Psoas muscle (tissue), 7 donors: ENCODE measurements at regions not wholly inside any gene's neighbourhood (a gene's known extent, or its start where the extent isn't known, plus 50 kb on each side); places are given as distances from the start of the nearest gene placed in this dataset.
"Not testable (repeated sequence)": the region's sequence is repeated elsewhere in the genome, so short reads cannot be mapped to it uniquely, and the experiment has no call there.

ENCODE experiments used
- ATAC-seq, 4 donors: fragments of 200-7000 bp; cut with Tn5 transposase; one replicate each; pipeline ENCODE4 v1.9.1; 2020; ENCODE audit warnings: moderate library complexity in 3 of 4, mild to moderate bottlenecking in 2 of 4
- DNase-seq, 2 donors: peaks; one replicate each; pipeline ENCODE4 v3.0.0-alpha.2; 2020
- H3K27ac ChIP-seq: fragments of 200-600 bp; one replicate; pipeline ENCODE4 v1.8.0; 2022
- H3K27me3 ChIP-seq, 3 donors: fragments of 200-600 bp in 1 of 3; one replicate each; pipeline versions ENCODE4 v1.6.1 to v1.8.0; 2013 to 2022; ENCODE audit warnings: low read length in 2 of 3, mild to moderate bottlenecking in 2 of 3, moderate library complexity in 1 of 3; ENCODE audit not compliant: insufficient read depth in 3 of 3
- H3K36me3 ChIP-seq, 2 donors: fragments of 200-600 bp in 1 of 2; one replicate each; pipeline versions ENCODE4 v1.6.1 to v1.8.0; 2013 to 2022; ENCODE audit warnings: low read depth in 1 of 2, mild to moderate bottlenecking in 1 of 2, moderate library complexity in 1 of 2; ENCODE audit not compliant: insufficient read depth in 1 of 2
- H3K4me1 ChIP-seq: fragments of 200-600 bp; one replicate; pipeline ENCODE4 v1.8.0; 2022
- H3K4me3 ChIP-seq: fragments of 200-600 bp; one replicate; pipeline ENCODE4 v1.8.0; 2022; ENCODE audit warnings: mild to moderate bottlenecking
- H3K9me3 ChIP-seq: fragments of 200-600 bp; one replicate; pipeline ENCODE4 v1.8.0; 2022
- WGBS, 3 donors: extraction: QIAGEN DNeasy Blood & Tissue Kit; methylation state at CpG; one replicate each; pipeline versions ENCODE4 v1.1.6 to v1.1.7; 2013; 5-methylcytosine and 5-hydroxymethylcytosine counted together
- intact Hi-C, 2 donors: fragments of 100-400 bp; cut with DNase I; formaldehyde crosslinking; loops; one replicate each; pipeline versions ENCODE4 v1.11.0 to v1.14.2; 2022
- donor health status: healthy with polysubstance abuse.
- donor health status: DM: no; HTN: no; CAD: no; lungs with moderate emphysema.
- donor health status: Bipolar disorder and iron deficiency.
- donor health status: healthy.
- donor health status: DM: yes; HTN: yes; CAD: no.
- donor health status: DM: no; HTN: no; CAD: no.
- donor health status: DM: yes; HTN: yes; CAD: no.

DNA sequence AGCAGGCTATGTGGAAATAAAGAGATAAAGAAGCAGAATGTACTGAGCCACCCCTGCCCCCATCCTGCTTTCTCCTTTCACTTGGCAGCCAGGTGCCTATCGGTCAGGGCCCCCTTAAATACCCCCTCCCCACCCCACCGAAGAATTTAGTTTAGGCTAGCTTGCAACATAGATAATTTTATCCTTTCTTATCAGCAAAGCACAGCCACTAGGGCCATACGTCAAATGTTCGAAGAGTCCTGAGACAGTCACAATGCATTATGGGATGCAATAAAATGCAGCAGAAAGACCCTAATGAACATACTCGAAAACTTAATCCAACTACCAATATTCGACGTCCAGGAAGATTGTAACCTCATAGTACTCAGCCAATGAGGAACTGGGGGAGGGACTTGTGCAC is 71.4 kb downstream of the ZNF195 start:
- H3K36me3 ChIP-seq, intact Hi-C loops, H3K4me3 ChIP-seq, H3K9me3 ChIP-seq, H3K27me3 ChIP-seq, H3K27ac ChIP-seq, ATAC-seq, H3K4me1 ChIP-seq, DNase-seq: not testable (repeated sequence)
- 67 to 81% methylated on average over 3 of the region's 7 CpGs; no CpG with 5 or more reads in 1 of the 3 donors for WGBS, 3 donors

DNA sequence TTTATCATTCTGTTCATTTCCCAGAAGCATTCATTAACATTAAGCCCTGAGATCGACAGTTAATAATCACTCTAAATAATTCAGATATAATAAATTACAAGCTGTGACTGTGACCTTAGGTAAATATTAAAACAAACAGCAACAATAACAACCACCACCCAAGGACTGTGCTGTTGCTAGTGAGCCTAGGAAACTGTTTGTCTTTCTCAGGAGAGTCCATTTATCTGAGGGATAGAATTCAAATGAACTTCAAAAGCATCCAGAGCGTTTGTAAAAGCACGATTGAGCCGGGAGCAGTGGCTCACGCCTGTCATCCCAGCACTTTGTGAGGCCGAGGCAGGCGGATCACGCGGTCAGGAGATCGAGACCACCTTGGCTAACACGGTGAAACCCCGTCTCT is 68.8 kb upstream of the MRGPRE start:
- WGBS, 3 donors = no CpG with 5 or more reads among the region's 12 CpGs
- ATAC-seq, H3K27ac ChIP-seq, H3K36me3 ChIP-seq, intact Hi-C loops, H3K9me3 ChIP-seq, H3K4me1 ChIP-seq, DNase-seq, H3K4me3 ChIP-seq, H3K27me3 ChIP-seq: not testable (repeated sequence)

- H3K9me3 ChIP-seq, H3K4me1 ChIP-seq, H3K27me3 ChIP-seq, H3K36me3 ChIP-seq, ATAC-seq, H3K4me3 ChIP-seq, DNase-seq, H3K27ac ChIP-seq, intact Hi-C loops: not testable (repeated sequence)
- no CpG with 5 or more reads among the region's 14 CpGs for WGBS, 3 donors
These were observed 68.4 kb upstream of the MRGPRE start for GRCh38 chr11:3300579-3300978.

- H3K27ac ChIP-seq, intact Hi-C loops, DNase-seq, H3K4me3 ChIP-seq, ATAC-seq, H3K36me3 ChIP-seq, H3K4me1 ChIP-seq, H3K9me3 ChIP-seq, H3K27me3 ChIP-seq: not testable (repeated sequence)
- WGBS, 3 donors = 88 to 93% (median 90%) methylated on average over 2 to 3 of the region's 5 CpGs
These were observed 65.6 kb upstream of the MRGPRE start for GRCh38 chr11:3297834-3298233.

DNA sequence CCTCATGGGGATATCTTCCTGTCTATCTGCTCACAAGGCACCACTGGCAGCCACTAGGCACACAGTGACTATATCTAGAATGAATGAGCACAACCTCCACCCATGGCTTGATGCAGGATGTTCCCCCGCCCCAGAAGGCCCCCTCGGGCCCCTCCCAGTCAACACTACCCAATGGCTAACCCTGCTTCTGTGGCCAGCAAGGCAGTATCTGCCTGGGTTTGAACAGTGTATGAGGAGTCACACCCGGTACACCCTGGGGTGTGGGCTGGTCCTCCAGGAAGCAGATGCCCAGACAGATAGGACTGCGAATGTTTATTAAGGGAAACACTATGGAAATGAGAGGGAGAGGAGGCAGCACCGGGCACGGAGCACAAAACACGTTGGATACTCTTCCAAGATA is 58.3 kb upstream of the MRGPRE start:
- H3K4me3 ChIP-seq, ATAC-seq, H3K27me3 ChIP-seq, H3K4me1 ChIP-seq, H3K9me3 ChIP-seq, intact Hi-C loops, H3K27ac ChIP-seq, H3K36me3 ChIP-seq: not testable (repeated sequence)
- peak in 1 of 2 donors; percentile 1 for DNase-seq
- 44 to 67% methylated on average over 1 to 3 of the region's 7 CpGs; no CpG with 5 or more reads in 1 of the 3 donors for WGBS, 3 donors

GRCh38 chr11:3287326-3287905 is 55.2 kb upstream of the MRGPRE start:
- WGBS, 3 donors = no CpG with 5 or more reads among the region's 8 CpGs
- H3K4me1 ChIP-seq, intact Hi-C loops, DNase-seq, H3K36me3 ChIP-seq, H3K4me3 ChIP-seq, ATAC-seq, H3K27ac ChIP-seq, H3K27me3 ChIP-seq, H3K9me3 ChIP-seq: not testable (repeated sequence)

- H3K4me3 ChIP-seq, H3K9me3 ChIP-seq, H3K27ac ChIP-seq, intact Hi-C loops, H3K36me3 ChIP-seq, H3K27me3 ChIP-seq, DNase-seq, H3K4me1 ChIP-seq, ATAC-seq: not testable (repeated sequence)
- WGBS, 3 donors = no CpG with 5 or more reads among the region's 3 CpGs
These were observed 53.0 kb upstream of the MRGPRE start for GRCh38 chr11:3285261-3285660.

- H3K9me3 ChIP-seq, ATAC-seq, H3K27ac ChIP-seq, H3K27me3 ChIP-seq, H3K4me1 ChIP-seq, H3K4me3 ChIP-seq, H3K36me3 ChIP-seq, DNase-seq, intact Hi-C loops: not testable (repeated sequence)
- WGBS, 3 donors = no CpG with 5 or more reads among the region's 12 CpGs
These were observed 52.0 kb upstream of the MRGPRE start for GRCh38 chr11:3284248-3284647.

- ATAC-seq, H3K4me1 ChIP-seq, DNase-seq, H3K27ac ChIP-seq, intact Hi-C loops, H3K27me3 ChIP-seq, H3K36me3 ChIP-seq, H3K9me3 ChIP-seq, H3K4me3 ChIP-seq: not testable (repeated sequence)
- WGBS, 3 donors = 86 to 93% (median 88%) methylated on average over 1 of the region's 4 CpGs
These were observed 50.5 kb upstream of the MRGPRE start for GRCh38 chr11:3282692-3283091.
